ENCODE measurements at regions not wholly inside any gene's neighbourhood (a gene's known extent, or its start where the extent isn't known, plus 50 kb on each side); places are given as distances from the start of the nearest gene placed in this dataset.
"Not testable (repeated sequence)": the region's sequence is repeated elsewhere in the genome, so short reads cannot be mapped to it uniquely, and the experiment has no call there.

DNA sequence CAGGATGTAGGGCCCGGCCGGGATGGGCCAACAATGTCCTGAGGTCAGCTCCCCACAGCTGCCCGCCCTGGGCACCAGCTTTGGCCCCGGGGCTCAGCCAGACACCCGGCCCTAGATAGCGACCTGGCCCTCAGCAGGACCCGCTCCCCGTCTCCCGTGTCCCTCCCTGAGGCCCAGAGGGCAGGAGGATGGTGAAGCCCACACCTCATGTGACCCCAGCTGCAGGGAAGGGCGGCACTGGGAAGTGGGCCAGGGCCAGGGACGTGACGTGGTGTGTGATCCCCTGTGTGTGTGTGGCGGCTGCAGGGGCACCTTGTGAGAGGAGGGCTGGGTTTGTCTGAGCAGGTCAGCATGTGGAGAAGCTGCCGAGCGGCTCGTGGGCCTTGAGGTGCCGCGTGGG, 213.9 kb downstream of the TMEM121 start:
- DNase-seq, result not testable (repeated sequence)

DNA sequence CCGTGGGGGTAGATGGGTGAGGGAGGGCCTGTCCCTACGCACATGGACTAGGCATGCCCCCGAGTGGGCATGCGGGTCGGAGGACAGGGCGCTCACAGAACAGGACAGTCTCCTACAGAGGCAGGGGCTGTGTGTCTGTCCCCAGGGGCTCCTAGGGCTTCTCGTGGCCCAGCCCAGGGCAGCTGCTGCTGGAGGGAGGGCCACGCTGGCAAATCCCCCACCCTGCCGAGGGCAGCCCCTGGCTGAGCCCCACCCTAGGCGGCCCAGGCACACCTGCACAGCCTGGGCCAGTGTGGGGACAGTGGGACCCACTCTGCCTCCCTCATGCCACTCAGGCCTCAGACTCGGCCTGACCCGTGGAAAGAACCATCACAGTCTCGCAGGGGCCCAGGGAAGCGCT, 214.6 kb downstream of the TMEM121 start:
- not testable (repeated sequence) for DNase-seq

DNA sequence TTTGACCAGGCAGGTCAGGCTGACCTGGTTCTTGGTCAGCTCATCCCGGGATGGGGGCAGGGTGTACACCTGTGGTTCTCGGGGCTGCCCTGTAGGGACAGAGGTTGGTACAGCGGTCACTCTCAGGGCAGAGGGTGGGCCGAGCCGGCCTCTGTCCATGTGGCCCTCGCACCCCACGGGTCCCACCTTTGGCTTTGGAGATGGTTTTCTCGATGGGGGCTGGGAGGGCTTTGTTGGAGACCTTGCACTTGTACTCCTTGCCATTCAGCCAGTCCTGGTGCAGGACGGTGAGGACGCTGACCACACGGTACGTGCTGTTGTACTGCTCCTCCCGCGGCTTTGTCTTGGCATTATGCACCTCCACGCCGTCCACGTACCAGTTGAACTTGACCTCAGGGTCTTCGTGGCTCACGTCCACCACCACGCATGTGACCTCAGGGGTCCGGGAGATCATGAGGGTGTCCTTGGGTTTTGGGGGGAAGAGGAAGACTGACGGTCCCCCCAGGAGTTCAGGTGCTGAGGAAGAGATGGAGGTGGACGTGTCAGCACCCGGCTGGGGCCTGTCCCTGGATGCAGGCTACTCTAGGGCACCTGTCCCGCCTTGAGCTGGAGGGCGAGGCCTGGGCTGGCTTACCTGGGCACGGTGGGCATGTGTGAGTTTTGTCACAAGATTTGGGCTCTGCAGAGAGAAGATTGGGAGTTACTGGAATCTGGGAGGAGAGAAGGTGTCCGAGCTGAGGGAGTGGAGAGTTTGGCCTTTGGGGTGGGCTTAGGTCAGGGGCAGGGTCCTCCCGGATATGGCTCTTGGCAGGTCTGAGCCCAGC, 215.5 kb downstream of the TMEM121 start:
- DNase-seq, result not testable (repeated sequence)

DNA sequence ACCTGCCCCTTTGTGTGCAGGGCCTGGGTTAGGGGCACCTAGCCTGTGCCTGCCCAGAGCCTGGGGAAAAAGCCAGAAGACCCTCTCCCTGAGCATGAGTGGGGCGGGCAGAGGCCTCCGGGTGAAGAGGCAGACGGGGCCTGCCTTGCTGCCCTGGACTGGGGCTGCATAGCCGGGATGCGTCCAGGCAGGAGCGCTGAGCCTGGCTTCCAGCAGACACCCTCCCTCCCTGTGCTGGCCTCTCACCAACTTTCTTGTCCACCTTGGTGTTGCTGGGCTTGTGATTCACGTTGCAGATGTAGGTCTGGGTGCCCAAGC, 216.1 kb downstream of the TMEM121 start:
- DNase-seq, result no peak

DNA sequence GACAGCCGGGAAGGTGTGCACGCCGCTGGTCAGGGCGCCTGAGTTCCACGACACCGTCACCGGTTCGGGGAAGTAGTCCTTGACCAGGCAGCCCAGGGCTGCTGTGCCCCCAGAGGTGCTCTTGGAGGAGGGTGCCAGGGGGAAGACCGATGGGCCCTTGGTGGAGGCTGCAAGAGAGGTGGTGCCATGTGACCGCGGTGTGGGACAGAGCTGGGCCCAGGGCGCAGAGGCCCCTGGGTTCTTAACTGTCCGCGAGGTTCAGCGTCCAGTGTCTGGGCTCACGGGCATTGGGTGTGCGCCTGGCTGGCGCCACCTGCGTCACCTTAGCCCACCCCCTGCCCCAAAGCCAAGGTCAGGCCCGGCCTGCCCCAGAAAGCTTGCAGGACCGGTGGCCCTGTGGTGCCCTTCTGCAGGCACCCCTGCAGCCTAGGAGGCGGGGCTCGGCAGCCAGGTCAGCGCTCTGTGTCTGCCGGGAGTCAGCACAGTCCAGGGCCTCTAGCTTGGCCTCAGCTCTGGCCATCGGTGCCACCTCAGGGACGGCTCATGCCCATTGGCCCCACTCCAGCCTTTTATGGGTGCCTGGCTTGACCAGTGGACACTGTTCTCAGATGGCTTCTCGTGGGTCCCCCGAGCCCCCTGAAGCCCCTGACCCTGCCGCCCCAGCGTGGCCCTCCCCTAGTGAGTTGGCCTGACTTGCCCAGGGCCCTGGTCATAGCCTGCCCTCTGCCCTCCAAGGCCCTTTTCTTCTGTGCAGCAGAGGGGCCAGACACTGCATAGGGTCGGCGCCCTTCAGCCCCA, 216.7 kb downstream of the TMEM121 start:
- not testable (repeated sequence) for DNase-seq

DNA sequence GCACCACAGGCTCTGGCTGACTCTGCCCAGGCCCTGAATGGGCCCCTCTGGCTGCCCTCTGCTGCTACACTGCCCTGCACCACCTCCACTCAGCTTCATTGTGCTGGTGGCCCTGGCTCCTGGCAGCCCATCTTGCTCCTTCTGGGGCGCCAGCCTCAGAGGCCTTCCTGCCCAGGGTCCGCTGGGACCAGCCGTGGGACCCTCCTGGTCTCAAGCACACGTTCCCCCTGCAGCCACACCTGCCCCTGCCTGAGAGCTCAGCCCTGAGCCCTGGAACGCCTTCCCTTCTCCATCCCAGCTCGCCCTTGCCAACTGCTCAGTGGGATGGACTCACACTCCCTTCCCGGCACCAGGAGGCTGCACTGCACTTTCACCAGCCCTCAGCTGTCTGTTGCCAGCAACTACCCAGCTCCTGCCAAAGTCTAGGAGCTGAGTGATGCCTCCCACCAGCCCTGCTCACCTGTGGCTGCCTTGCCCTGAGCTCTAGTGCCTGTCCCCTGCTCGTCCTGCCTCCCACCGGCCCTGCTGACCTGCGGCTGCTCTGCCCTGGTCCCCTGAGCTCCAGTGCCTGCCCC, 217.9 kb downstream of the TMEM121 start:
- DNase-seq, result not testable (repeated sequence)

DNA sequence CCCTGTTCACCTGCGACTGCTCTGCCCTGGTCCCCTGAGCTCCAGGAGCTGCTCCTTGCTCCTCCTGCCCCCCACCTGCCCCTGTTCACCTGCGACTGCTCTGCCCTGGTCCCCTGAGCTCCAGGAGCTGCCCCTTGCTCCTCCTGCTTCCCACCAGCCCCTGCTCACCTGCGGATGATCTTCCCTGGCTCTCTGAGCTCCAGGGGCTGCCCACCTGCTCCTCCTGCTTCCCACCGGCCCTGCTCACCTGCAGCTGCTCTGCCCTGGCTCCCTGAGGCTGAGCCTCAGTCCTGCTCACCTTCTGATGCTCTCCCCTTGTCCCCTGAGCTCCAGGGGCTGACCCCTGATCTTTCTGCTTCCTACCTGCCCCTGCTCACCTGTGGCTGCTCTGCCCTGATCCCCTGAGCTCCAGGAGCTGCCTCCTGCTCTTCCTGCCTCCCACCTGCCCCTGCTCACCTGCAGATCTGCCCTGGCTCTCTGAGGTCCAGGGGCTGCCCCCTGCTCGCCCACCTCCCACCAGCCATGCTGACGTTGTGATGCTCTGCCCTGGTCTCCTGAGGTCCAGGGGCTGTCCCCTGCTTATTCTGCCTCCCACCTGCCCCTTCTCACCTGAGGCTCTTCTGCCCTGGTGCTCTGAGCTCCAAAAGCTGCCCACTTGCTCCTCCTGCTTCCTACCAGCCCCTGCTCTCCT, 219.2 kb downstream of the TMEM121 start:
- no peak for DNase-seq

DNA sequence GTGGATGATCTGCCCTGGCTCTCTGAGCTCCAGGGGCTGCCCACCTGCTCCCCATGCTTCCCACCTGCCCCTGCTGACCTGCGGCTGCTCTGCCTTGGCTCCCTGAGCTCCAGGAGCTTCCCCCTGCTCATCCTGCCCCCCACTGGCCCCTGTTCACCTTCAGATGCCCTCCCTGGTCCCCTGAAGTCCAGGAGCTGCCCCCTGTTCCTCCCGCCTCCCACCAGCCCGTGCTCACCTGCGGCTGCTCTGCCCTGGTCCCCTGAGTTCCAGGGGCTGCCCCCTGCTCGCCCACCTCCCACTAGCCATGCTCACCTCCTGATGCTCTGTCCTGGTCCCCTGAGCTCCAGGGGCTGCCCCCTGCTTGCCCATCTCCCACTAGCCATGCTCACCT, 219.7 kb downstream of the TMEM121 start:
- no peak for DNase-seq

DNA sequence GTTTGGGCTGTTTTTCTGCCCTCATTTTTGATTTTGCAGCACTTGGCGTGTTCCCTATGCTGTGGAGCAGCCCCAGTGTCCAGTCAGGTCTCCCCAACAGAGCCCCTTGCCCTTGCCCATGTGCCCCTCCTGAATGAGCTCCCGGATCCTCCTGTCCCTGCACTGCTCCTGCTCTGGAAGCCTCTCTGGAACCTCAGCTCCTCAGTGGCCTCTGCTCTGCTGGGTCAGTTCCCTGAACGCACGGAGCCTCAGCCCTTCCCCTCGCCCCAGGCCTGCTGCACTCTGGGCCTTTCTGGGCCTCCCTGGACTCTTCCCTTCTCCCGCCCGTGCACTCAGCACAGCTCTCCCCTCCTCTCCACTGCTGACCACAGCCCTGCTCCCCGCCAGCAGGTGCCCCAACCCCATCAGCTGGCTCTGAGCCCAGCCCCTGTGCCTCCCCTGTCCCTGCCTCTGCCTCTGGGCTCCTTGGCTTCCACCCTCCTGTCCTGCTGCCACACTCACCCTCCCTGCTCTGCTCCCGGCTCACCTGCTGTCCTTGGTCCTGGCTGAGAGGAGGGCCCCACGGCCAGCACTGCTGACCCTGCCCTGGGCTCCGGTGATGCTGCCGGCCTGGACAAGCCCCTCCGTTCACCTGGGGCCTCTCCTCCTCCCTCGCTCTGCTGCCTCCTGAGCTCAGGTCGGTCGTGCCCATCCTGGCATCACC, 220.6 kb downstream of the TMEM121 start:
- not testable (repeated sequence) for DNase-seq

DNA sequence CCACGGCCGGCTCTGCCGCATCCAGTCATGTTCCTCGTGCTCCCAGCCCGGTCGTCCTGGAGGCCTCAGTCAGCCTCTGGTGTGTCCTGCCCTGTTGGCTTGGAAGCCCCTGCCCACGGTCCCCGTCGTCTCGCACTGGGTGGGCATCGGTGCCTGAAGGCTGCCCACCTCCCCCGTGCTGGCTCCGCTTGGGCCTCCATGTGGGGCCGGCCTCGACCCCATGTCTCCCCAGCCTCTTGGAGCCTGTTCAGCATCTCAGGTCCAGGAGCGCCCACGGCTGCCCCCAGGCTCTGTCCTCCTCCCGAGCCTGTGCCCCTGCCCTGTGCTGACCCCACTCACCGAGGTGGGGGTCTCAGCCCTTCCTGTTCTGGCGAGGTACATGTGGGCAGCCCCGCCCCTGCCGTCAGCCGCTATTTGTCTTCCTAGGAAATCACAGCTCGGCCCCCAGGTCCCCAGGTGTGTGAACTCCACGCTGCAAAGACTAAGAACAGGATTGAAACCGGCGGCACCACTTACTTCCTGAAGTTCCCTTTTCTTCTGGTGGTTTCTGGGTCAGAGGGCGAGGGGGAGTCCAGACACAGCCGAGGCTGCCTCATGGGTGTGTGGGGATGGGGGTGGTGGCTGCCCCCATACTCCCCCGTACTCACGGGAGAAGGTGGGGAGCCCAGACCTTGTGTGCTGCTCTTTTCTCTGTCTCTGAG, 221.3 kb downstream of the TMEM121 start:
- DNase-seq, result not testable (repeated sequence)

DNA sequence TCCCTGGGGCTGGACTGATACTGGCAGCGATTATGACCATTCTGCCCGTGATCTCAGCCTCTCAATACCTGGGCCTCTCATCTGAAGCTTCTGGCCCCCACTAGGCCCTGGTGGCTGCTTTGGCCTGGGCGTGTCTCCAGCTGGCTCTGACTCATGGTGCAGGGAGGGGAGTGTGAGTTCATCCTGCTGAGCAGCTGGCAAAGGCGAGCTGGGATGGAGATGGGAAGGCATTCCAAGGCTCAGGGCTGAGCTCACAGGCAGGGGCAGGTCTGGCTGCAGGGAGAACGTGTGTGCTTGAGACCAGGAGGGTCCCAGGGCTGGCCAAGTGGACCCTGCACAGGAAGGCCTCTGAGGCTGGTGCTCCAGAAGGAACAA, 221.8 kb downstream of the TMEM121 start:
- DNase-seq, result no peak

DNA sequence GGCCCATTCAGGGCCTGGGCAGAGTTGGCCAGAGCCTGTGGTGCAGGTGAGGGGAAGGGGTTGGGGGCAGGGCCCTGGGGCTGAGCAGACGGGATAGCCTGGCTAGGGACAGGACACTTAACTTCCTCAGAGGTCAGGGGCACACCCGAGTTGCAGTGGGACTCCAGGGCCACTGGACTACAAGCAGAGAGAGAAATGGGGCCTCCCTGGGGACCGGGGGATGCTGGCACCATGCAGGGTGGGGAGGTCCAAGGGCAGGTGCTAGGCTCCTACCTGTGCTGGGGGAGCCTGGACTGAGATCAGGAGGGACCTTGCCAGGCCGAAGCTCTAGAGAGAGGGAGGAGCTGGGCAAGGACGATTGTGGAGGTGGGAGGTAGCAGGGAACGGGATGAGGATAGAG, 222.3 kb downstream of the TMEM121 start:
- DNase-seq, result not testable (repeated sequence)

DNA sequence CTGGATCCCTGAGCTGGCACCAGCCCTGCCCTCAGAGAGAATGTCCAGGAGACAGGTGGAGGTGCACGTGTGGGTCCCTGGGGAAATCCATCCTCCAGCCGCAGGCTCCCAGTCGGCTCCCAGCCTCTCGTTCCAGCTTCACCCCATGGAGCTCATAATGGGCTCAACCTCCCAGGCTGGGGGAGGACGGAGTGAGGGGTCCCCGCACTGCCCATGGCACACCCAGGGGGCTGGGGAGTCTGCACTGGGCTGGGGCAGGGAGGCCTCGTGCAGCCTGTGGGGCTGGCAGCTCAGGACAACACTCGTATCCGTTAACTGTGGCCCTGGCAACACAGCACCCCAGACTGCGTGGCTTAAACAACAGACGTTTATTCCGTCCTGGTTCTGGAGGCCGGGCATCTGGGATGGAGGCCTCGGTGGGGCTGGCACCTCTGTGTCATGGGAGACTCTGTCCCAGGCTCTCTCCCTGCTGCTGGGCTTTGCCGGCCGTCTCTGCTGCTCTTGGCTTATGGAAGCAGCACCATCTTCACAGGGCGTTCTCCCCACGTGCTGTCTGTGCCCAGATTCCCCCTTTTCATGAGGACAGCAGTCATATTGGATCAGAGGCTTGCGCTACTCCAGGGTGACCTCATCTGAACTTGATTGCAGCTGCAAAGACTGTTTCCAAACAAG, 223.6 kb downstream of the TMEM121 start:
- not testable (repeated sequence) for DNase-seq

DNA sequence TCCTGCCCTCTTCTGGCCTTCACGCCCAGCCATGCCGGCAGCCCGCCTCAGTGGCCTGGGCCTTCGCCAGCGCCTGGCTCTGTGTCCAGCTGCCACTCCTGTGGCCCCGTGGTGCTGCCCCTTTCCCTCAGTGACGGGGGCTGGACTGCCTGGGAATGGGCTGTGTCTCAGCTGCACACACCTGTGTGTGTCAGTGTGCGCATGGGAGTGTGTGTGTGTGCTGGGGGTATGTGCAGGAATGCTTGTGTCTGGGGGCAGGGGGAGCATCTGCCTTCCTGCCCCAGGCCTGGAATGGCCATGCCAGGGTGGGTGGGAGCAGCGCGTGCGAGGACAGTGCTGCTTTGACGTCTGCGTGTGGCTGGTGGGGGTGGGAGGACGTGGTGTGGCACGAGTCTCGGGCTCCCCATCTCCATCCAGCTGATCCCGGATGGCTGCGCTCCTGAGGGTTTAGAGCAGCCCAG, 224.9 kb downstream of the TMEM121 start:
- not testable (repeated sequence) for DNase-seq

DNA sequence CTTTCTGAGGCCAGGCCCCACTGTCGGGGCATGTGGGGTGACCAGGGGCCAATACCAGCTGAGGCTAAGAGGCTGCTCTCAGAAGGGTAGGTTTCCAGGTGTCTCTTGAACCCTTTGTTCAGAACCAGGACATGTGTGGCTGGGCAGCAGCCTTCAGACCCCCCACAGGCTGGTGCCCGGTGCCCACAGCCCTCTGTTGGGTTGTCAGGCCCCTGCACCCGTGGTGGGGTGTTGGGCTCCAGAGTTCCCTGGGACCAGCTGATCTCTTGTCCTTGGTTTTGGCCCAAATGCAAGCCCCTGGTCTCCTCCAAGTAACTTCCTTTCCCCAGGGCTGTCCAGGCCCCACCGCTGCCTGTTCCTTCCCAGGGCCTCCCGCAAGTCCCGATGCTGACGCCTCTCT, 226.0 kb downstream of the TMEM121 start:
- DNase-seq, result not testable (repeated sequence)

DNA sequence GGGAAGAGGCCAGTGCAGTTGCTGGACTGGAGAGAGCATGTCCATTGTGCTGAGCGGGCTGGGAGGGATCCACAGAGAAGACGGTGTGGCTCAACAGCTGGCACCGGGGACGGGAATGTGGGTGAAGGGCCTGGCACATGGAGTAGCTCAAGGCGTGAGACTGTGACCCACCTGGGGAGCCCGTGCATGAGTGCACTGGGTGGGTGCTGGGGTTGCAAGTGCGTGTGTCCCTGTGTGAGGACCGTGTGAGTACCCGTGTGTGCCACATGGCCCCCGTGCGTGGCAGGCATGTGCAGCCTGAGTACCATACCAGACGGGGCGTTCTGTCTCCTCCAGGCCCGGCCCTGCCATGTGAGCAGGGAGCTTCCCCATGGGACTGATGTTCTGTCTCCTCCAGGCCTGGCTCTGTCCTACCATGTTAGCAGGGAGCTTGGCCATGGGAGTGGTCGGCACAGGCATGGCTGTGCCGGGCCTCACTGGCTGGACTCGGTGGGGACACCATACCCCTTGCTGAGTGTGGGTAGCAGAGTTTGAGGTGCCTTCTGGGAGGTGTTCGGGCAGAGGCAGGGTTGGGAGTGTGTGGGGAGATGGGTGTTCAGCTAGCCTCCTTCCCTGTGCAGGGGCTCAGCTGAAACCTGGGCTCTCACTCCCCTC, 234.4 kb downstream of the TMEM121 start:
- no peak for DNase-seq

DNA sequence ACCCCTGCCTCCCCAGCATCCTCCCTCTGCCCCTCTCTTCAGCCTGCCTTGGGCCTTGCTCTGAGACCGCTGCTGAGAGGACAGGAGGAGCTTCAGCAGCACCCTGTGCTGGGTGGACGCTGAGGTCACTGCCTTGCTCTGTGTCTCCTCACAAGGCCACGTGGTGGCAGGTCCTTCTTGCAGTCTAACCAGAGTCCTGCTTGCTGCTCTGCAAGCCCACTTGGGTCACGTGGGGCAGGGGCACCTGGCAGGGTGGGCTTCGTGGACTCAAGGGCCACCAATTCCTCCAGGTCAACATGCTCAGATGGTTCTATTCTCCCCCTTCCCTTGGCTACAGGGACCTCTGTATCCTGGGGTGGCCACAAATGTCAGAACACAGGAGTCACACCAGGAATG, 235.0 kb downstream of the TMEM121 start:
- DNase-seq, result not testable (repeated sequence)

DNA sequence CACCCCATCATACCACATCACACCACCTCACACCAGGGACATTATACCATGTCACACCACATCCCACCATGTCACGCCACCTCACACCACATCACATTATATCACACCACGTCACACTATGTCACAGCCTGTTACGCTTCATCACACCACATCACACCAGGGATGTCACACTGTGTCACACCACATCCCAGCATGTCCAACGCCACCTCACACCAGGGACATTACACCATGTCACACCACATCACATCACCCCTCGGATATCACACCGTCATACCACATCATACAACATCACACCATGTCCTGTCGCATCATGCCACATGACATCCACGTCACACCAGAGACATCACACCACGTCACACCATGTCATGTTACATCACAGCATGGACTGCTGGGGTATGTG, 235.5 kb downstream of the TMEM121 start:
- DNase-seq, result no peak

DNA sequence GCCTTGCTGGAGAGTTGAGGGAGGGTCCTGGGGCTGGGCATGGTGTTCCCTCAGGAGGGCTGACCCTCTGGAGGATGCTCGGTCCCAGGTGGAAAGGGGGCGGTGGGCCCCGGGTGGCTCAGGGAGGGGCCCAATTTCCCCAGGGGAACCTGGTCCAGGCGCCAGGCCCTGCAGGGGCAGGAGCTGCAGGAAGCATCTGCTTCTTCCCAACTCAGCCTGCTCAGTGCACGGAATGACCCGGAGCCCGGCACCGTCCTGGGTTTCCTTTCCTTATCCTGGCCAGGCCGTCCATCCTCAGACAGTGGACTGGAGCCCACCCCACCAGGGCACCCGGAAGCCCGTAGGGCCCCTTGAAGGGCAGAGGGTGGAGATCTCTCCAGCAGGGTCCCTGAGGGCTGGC, 235.9 kb downstream of the TMEM121 start:
- DNase-seq, result not testable (repeated sequence)

DNA sequence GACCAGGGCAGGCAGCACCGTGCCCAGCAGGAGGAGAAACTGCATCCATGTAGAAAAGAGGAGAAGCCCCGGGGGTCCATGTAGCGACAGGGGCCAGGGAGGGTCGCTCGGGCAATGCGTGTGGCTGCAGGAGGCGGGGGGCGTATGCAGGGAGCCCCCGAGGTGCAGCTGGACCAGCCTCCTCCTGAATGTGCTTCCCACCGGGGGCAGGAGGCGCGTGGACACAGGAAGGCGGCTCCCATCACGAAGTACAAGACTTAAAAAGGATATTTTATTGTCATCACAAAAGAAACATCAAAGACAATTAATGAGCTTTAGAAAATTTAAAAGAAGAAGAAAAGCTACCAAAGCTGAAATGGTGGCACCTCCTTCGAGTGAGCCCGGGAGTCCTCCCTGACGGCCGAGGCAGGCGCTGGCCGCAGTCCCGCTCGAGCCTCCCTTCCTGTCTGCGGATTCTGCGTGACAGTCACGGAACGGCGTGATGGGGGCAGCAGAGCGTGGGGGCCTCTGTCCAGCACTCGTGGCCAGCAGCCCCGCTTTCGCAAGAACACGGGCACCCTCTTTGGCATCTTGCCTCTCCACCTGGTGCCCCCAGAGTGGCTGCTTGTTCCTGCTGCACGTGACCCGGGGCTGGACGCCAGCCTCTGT, 238.0 kb downstream of the TMEM121 start:
- DNase-seq, result not testable (repeated sequence)

All from CD4-positive, alpha-beta T cell treated with Interleukin-4 for 4 hours (primary cell).